Body of pancreas (tissue), 4 donors: ENCODE measurements at regions not wholly inside any gene's neighbourhood (a gene's known extent, or its start where the extent isn't known, plus 50 kb on each side); places are given as distances from the start of the nearest gene placed in this dataset.

ENCODE experiments used
- ATAC-seq: fragments of 150-250 bp; one replicate; pipeline ENCODE4 v1.9.1; 2016
- DNase-seq, 4 donors: peaks; one replicate each; pipeline ENCODE4 v3.0.0-alpha.2; 2019
- H3K27ac ChIP-seq, 4 donors: fragments of 200-600 bp; sonication (generic); 1 replicate in 3 of 4; 2 replicates in 1 of 4; pipeline versions ENCODE4 v1.5.1 to v1.6.1; 2016 to 2019; ENCODE audit warnings: mild to moderate bottlenecking in 1 of 4, mixed read lengths in 1 of 4, moderate library complexity in 1 of 4
- H3K27me3 ChIP-seq, 2 donors: fragments of 200-600 bp; sonication (generic); one replicate each; pipeline ENCODE4 v1.6.0; 2016; ENCODE audit warnings: mild to moderate bottlenecking in 1 of 2
- H3K36me3 ChIP-seq, 2 donors: fragments of 200-600 bp; sonication (generic); replicated peaks in 1 of 2; 2 replicates each; pipeline ENCODE4 v1.5.1; 2016; ENCODE audit warnings: low read depth in 2 of 2; ENCODE audit not compliant: insufficient read depth in 1 of 2
- H3K4me1 ChIP-seq: fragments of 200-600 bp; sonication (generic); one replicate; pipeline ENCODE4 v1.6.0; 2016
- H3K4me3 ChIP-seq, 2 donors: fragments of 200-600 bp; sonication (generic); 1 replicate in 1 of 2; 2 replicates in 1 of 2; pipeline ENCODE4 v1.5.1; 2016 to 2019
- H3K9me3 ChIP-seq, 3 donors: fragments of 200-600 bp; sonication (generic); 1 replicate in 2 of 3; 2 replicates in 1 of 3; pipeline ENCODE4 v1.5.1; 2016
- CTCF ChIP-seq, 7 experiments: fragments of 450-650 bp in 4 of 7; fragments of 200-600 bp in 3 of 7; sonication (generic) in 3 of 7; IDR thresholded peaks; one replicate each; pipeline ENCODE4 v1.5.1; 2016 to 2019; ENCODE audit warnings: antibody characterized with exemption in 7 of 7
- POLR2A ChIP-seq, 3 donors: fragments of 450-650 bp; IDR thresholded peaks; one replicate each; pipeline ENCODE4 v1.6.1; 2016; ENCODE audit warnings: antibody characterized with exemption in 3 of 3, mild to moderate bottlenecking in 2 of 3
- WGBS, 2 donors: methylation state at CpG; one replicate each; pipeline ENCODE4 v1.1.5; 2017; 5-methylcytosine and 5-hydroxymethylcytosine counted together
- intact Hi-C: fragments of 100-400 bp; cut with DNase I; formaldehyde crosslinking; loops from one replicate; pipeline ENCODE4 v1.15.1; 2023

GRCh38 chr18:77784759-77785379 is 535.2 kb downstream of the GALR1 start:
- no peaks in the 10 kb centered on the region for H3K9me3 ChIP-seq
- no peaks in the 10 kb centered on the region for H3K36me3 ChIP-seq
- intact Hi-C loops = no loop called here
- 33 to 39% methylated on average over 18 of the region's 18 CpGs for WGBS, 2 donors
- H3K27ac ChIP-seq = no peak overlapping the region
- H3K27me3 ChIP-seq = no peaks in the 10 kb centered on the region
- ATAC-seq (no peak), DNase-seq (no peak)
- TF ChIP-seq POLR2A (IDR thresholded peaks at IDR 0.05) = no peak
- H3K4me3 ChIP-seq = no peak overlapping the region
- no peaks in the 10 kb centered on the region for H3K4me1 ChIP-seq

- no peaks in the 10 kb centered on the region for H3K9me3 ChIP-seq
- ATAC-seq = no peak
- TF ChIP-seq CTCF (IDR thresholded peaks at IDR 0.05) = no peak
- no peak for TF ChIP-seq POLR2A (IDR thresholded peaks at IDR 0.05)
- H3K4me1 ChIP-seq = no peaks in the 10 kb centered on the region
- H3K27ac ChIP-seq = no peak overlapping the region
- WGBS, 2 donors = 31 to 35% methylated on average over 7 of the region's 7 CpGs
- DNase-seq = no peak
- no peaks in the 10 kb centered on the region for H3K27me3 ChIP-seq
- intact Hi-C loops = no loop called here
- no peaks in the 10 kb centered on the region for H3K36me3 ChIP-seq
- H3K4me3 ChIP-seq = no peak overlapping the region
Measured at GRCh38 chr18:77785415-77785975, 535.8 kb downstream of the GALR1 start.

GRCh38 chr18:77803024-77803423 is 553.4 kb downstream of the GALR1 start:
- no peak overlapping the region for H3K27ac ChIP-seq
- H3K9me3 ChIP-seq = no peaks in the 10 kb centered on the region
- TF ChIP-seq CTCF (IDR thresholded peaks at IDR 0.05) (no peak), POLR2A (IDR thresholded peaks at IDR 0.05) (no peak)
- H3K4me3 ChIP-seq = no peak overlapping the region
- no peak for DNase-seq
- no peaks in the 10 kb centered on the region for H3K4me1 ChIP-seq
- no peaks in the 10 kb centered on the region for H3K27me3 ChIP-seq
- WGBS, 2 donors = 45 to 66% methylated on average over 3 of the region's 3 CpGs
- no peaks in the 10 kb centered on the region for H3K36me3 ChIP-seq
- intact Hi-C loops = no loop called here
- no peak for ATAC-seq

- H3K27ac ChIP-seq = no peak overlapping the region
- no peaks in the 10 kb centered on the region for H3K9me3 ChIP-seq
- TF ChIP-seq CTCF (IDR thresholded peaks at IDR 0.05) = no peak
- no peak for TF ChIP-seq POLR2A (IDR thresholded peaks at IDR 0.05)
- intact Hi-C loops = no loop called here
- H3K4me1 ChIP-seq = no peaks in the 10 kb centered on the region
- H3K27me3 ChIP-seq = no peaks in the 10 kb centered on the region
- whole genome bisulfite sequencing, 2 donors = 25 to 31% methylated on average over 2 of the region's 2 CpGs
- no peak overlapping the region for H3K4me3 ChIP-seq
- no peak for ATAC-seq
- no peak for DNase-seq
- H3K36me3 ChIP-seq = no peaks in the 10 kb centered on the region
Measured at GRCh38 chr18:77804382-77804781, 554.7 kb downstream of the GALR1 start.

- ATAC-seq (no peak), DNase-seq (no peak)
- 52% methylated on average over 2 of the region's 2 CpGs for WGBS, 2 donors
- no peaks in the 10 kb centered on the region for H3K4me1 ChIP-seq
- H3K9me3 ChIP-seq = no peaks in the 10 kb centered on the region
- H3K36me3 ChIP-seq = no peaks in the 10 kb centered on the region
- H3K27me3 ChIP-seq = no peaks in the 10 kb centered on the region
- H3K4me3 ChIP-seq = no peak overlapping the region
- TF ChIP-seq POLR2A (IDR thresholded peaks at IDR 0.05) = no peak
- TF ChIP-seq CTCF (IDR thresholded peaks at IDR 0.05) = no peak
- no peak overlapping the region for H3K27ac ChIP-seq
- intact Hi-C loops = no loop called here
Measured at GRCh38 chr18:77807650-77808049, 558.0 kb downstream of the GALR1 start.
